ENCODE measurements at regions not wholly inside any gene's neighbourhood (a gene's known extent, or its start where the extent isn't known, plus 50 kb on each side); places are given as distances from the start of the nearest gene placed in this dataset.

- no peak for TF ChIP-seq CTCF (IDR thresholded peaks at IDR 0.05; ENCODE audit: low read depth, low read length)
- Histone ChIP-seq H3K4me3 (no peak overlapping the region), H3K9me3 (ENCODE audit: low read depth) (no peaks in the 10 kb centered on the region), H3K27me3 (no peaks in the 10 kb centered on the region), H3K4me1 (ENCODE audit: low read depth) (peaks cover 11% of the 10 kb centered on the region), H3K27ac (no peak overlapping the region), H3K36me3 (no peaks in the 10 kb centered on the region)
- DNase-seq (ENCODE audit: low read depth in 1 of 2, low spot score in 1 of 2) = no peak
These were observed 191.5 kb downstream of the RAMP3 start for GRCh38 chr7:45349090-45349489.

- Histone ChIP-seq H3K27ac (no peak overlapping the region), H3K9me3 (ENCODE audit: low read depth) (no peaks in the 10 kb centered on the region), H3K27me3 (no peaks in the 10 kb centered on the region), H3K4me3 (no peak overlapping the region), H3K36me3 (no peaks in the 10 kb centered on the region), H3K4me1 (ENCODE audit: low read depth) (peaks cover 11% of the 10 kb centered on the region)
- no peak for TF ChIP-seq CTCF (IDR thresholded peaks at IDR 0.05; ENCODE audit: low read depth, low read length)
- DNase-seq (ENCODE audit: low read depth in 1 of 2, low spot score in 1 of 2) = no peak
These were observed 193.3 kb downstream of the RAMP3 start for GRCh38 chr7:45350896-45351295.

GRCh38 chr7:45358287-45358686 is 200.7 kb downstream of the RAMP3 start:
- Histone ChIP-seq H3K4me3 (no peak overlapping the region), H3K9me3 (ENCODE audit: low read depth) (no peaks in the 10 kb centered on the region), H3K27ac (no peak overlapping the region), H3K27me3 (no peaks in the 10 kb centered on the region), H3K36me3 (no peaks in the 10 kb centered on the region), H3K4me1 (ENCODE audit: low read depth) (peaks cover 4% of the 10 kb centered on the region)
- TF ChIP-seq CTCF (IDR thresholded peaks at IDR 0.05; ENCODE audit: low read depth, low read length) = no peak
- no peak for DNase-seq (ENCODE audit: low read depth in 1 of 2, low spot score in 1 of 2)

GRCh38 chr7:45359250-45359649 is 201.7 kb downstream of the RAMP3 start:
- no peak for TF ChIP-seq CTCF (IDR thresholded peaks at IDR 0.05; ENCODE audit: low read depth, low read length)
- H3K4me1 ChIP-seq (ENCODE audit: low read depth) = peaks cover 14% of the 10 kb centered on the region
- DNase-seq (ENCODE audit: low read depth in 1 of 2, low spot score in 1 of 2) = no peak
- no peaks in the 10 kb centered on the region for H3K36me3 ChIP-seq
- no peaks in the 10 kb centered on the region for H3K9me3 ChIP-seq (ENCODE audit: low read depth)
- H3K27ac ChIP-seq = no peak overlapping the region
- no peak overlapping the region for H3K4me3 ChIP-seq
- no peaks in the 10 kb centered on the region for H3K27me3 ChIP-seq

GRCh38 chr7:45359776-45360175 is 202.2 kb downstream of the RAMP3 start:
- Histone ChIP-seq H3K27me3 (no peaks in the 10 kb centered on the region), H3K4me1 (ENCODE audit: low read depth) (peaks cover 14% of the 10 kb centered on the region), H3K27ac (no peak overlapping the region), H3K36me3 (no peaks in the 10 kb centered on the region), H3K9me3 (ENCODE audit: low read depth) (no peaks in the 10 kb centered on the region), H3K4me3 (no peak overlapping the region)
- DNase-seq (ENCODE audit: low read depth in 1 of 2, low spot score in 1 of 2) = no peak
- TF ChIP-seq CTCF (IDR thresholded peaks at IDR 0.05; ENCODE audit: low read depth, low read length) = no peak

GRCh38 chr7:45363669-45364068 is 206.1 kb downstream of the RAMP3 start:
- no peaks in the 10 kb centered on the region for H3K27me3 ChIP-seq
- H3K9me3 ChIP-seq (ENCODE audit: low read depth) = no peaks in the 10 kb centered on the region
- no peak overlapping the region for H3K4me3 ChIP-seq
- H3K36me3 ChIP-seq = no peaks in the 10 kb centered on the region
- peaks cover 14% of the 10 kb centered on the region for H3K4me1 ChIP-seq (ENCODE audit: low read depth)
- peak in 1 of 2 donors; percentile 30 for DNase-seq (ENCODE audit: low read depth in 1 of 2, low spot score in 1 of 2)
- peak overlapping the region; percentile 66 for H3K27ac ChIP-seq
- no peak for TF ChIP-seq CTCF (IDR thresholded peaks at IDR 0.05; ENCODE audit: low read depth, low read length)
